Daoy (cell line): ENCODE measurements at regions not wholly inside any gene's neighbourhood (a gene's known extent, or its start where the extent isn't known, plus 50 kb on each side); places are given as distances from the start of the nearest gene placed in this dataset.
"Not testable (repeated sequence)": the region's sequence is repeated elsewhere in the genome, so short reads cannot be mapped to it uniquely, and the experiment has no call there.

Source experiments
- DNase-seq: peaks from one replicate; pipeline ENCODE4 v3.0.0-alpha.2; 2015; ENCODE audit warnings: low read depth

- DNase-seq, result no peak
These were observed 293.9 kb upstream of the AMIGO2 start for GRCh38 chr12:47373554-47374150.

GRCh38 chr12:47370421-47370820 lies 290.7 kb upstream of the AMIGO2 start:
- no peak for DNase-seq

- no peak for DNase-seq
These were observed 289.3 kb upstream of the AMIGO2 start for GRCh38 chr12:47369085-47369484.

- no peak for DNase-seq
These were observed 288.3 kb upstream of the AMIGO2 start for GRCh38 chr12:47367912-47368537.

- no peak for DNase-seq
These were observed 286.8 kb upstream of the AMIGO2 start for GRCh38 chr12:47366579-47366978.

GRCh38 chr12:47366157-47366556 lies 286.4 kb upstream of the AMIGO2 start:
- DNase-seq, result no peak

- not testable (repeated sequence) for DNase-seq
These were observed 285.8 kb upstream of the AMIGO2 start for GRCh38 chr12:47365443-47366076.

- no peak for DNase-seq
These were observed 284.5 kb upstream of the AMIGO2 start for GRCh38 chr12:47364261-47364660.

GRCh38 chr12:47362126-47362705 lies 282.5 kb upstream of the AMIGO2 start:
- DNase-seq, result no peak

- DNase-seq, result peak; percentile 32
These were observed 281.7 kb upstream of the AMIGO2 start for GRCh38 chr12:47361389-47362021.

- DNase-seq, result peak; percentile 18
These were observed 281.1 kb upstream of the AMIGO2 start for GRCh38 chr12:47360771-47361388.

- DNase-seq, result no peak
These were observed 280.3 kb upstream of the AMIGO2 start for GRCh38 chr12:47360093-47360480.

- no peak for DNase-seq
These were observed 279.7 kb upstream of the AMIGO2 start for GRCh38 chr12:47359310-47360092.

- not testable (repeated sequence) for DNase-seq
These were observed 277.2 kb upstream of the AMIGO2 start for GRCh38 chr12:47357006-47357405.

- no peak for DNase-seq
These were observed 276.5 kb upstream of the AMIGO2 start for GRCh38 chr12:47356129-47356700.

- no peak for DNase-seq
These were observed 273.7 kb upstream of the AMIGO2 start for GRCh38 chr12:47353508-47353907.

- DNase-seq, result no peak
These were observed 272.3 kb upstream of the AMIGO2 start for GRCh38 chr12:47352067-47352466.

GRCh38 chr12:47351526-47351925 lies 271.8 kb upstream of the AMIGO2 start:
- DNase-seq, result no peak

- no peak for DNase-seq
These were observed 270.3 kb upstream of the AMIGO2 start for GRCh38 chr12:47350062-47350408.

- DNase-seq, result no peak
These were observed 269.6 kb upstream of the AMIGO2 start for GRCh38 chr12:47349137-47350061.
